ENCODE measurements at regions not wholly inside any gene's neighbourhood (a gene's known extent, or its start where the extent isn't known, plus 50 kb on each side); places are given as distances from the start of the nearest gene placed in this dataset.
"Not testable (repeated sequence)": the region's sequence is repeated elsewhere in the genome, so short reads cannot be mapped to it uniquely, and the experiment has no call there.

DNA sequence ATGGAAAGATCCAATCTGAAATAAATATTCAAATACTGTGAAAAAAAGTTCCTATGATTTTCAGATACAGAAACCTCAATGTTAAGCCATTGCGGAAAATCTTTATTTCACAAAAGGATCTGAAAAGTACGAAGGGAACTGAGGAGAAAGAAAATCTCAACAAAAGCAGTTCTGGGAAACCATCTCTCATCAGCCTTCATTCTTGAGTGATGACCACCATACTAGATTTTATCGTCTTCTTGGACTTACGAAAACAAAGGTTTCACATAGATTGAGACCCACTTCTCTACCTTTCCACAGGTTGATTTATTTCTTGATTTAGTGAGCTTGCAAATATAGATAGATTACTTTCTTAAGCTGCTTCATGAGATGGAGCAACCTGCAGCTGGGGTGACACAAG, 293.4 kb upstream of the LYZL1 start:
- Mint-ChIP-seq H3K27me3 (ENCODE audit: low read depth) (no peaks in the 10 kb centered on the region), H3K36me3 (ENCODE audit: low read depth) (no peaks in the 10 kb centered on the region), H3K27ac (ENCODE audit: unreplicated experiment) (no peak overlapping the region), H3K4me3 (no peak overlapping the region), H3K9me3 (peaks cover 2% of the 10 kb centered on the region), H3K4me1 (peaks cover 18% of the 10 kb centered on the region)
- DNase-seq (ENCODE audit: low read depth, low spot score) = no peak
- no peak for TF ChIP-seq CTCF (conservative IDR thresholded peaks at IDR 0.05)

DNA sequence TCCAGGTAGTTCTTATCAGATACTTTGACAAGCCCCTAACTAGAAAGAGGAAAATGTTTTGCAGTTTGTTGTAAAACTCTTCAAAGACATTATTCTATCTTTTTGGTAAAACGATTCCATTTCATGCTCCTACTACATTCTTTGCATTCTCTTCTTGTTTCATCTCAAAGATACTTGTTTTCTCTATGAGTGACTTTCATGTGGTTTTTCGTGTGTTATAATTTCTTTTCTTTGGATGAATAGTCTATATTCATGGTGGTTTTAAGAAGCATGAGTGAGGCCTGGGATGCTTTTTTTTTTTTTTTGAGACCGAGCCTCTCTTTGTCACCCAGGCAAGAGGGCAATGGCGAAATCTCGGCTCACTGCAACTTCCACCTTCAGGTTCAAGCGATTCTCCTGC, 292.5 kb upstream of the LYZL1 start:
- Mint-ChIP-seq H3K4me3 (no peak overlapping the region), H3K9me3 (peaks cover 2% of the 10 kb centered on the region), H3K27ac (ENCODE audit: unreplicated experiment) (no peak overlapping the region), H3K4me1 (peaks cover 18% of the 10 kb centered on the region), H3K36me3 (ENCODE audit: low read depth) (no peaks in the 10 kb centered on the region), H3K27me3 (ENCODE audit: low read depth) (no peaks in the 10 kb centered on the region)
- no peak for DNase-seq (ENCODE audit: low read depth, low spot score)
- no peak for TF ChIP-seq CTCF (conservative IDR thresholded peaks at IDR 0.05)

DNA sequence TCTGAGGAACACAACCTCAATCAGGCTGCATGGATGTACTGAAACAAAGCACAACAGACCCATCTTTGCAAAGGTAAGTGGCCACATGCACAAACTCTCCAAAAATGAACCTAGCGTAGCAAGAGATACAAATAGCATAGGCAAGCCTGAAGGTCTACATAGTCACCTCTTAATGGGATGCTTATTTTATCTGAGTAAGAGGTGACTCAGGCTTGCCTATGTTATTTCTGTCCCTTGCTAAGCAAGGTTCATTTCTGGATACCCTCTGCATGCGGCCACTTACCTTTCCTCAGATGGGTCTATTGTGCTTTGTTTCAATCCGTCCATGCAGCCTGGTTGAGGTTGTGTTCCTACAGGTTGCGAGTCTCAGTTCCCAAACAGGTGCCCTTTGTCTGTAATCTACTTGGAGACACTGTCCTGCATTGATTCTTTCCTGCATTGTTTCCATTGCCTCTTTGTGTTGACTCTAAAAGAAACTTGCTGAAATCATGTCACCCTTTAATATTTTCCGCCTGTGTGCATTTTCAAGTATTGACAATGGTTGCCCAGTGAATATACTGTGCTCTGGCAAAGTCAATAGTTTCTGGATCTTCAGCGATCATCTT, 291.8 kb upstream of the LYZL1 start:
- Mint-ChIP-seq H3K4me1 (peaks cover 18% of the 10 kb centered on the region), H3K4me3 (no peak overlapping the region), H3K27me3 (ENCODE audit: low read depth) (no peaks in the 10 kb centered on the region), H3K36me3 (ENCODE audit: low read depth) (no peaks in the 10 kb centered on the region), H3K9me3 (peaks cover 2% of the 10 kb centered on the region), H3K27ac (ENCODE audit: unreplicated experiment) (no peak overlapping the region)
- DNase-seq (ENCODE audit: low read depth, low spot score) = no peak
- no peak for TF ChIP-seq CTCF (conservative IDR thresholded peaks at IDR 0.05)

DNA sequence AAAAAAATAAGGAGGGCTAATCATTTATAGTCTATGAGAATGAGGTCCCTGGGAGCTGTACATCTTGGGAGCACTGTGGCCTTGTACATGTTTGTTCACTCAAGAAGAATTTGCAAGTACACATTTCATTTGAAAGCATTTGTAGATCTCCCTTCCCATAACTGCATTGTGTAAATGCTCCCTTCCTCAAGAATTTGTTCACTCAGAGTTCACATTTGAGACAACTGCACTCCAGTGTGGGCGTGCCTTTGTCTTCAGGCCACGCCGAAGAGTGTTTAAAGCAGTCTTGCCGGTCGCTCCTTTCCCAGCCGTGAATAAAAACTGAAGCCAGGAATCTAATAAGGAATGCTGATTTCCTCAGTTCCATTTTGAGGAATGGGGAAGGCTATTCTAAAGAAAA, 291.1 kb upstream of the LYZL1 start:
- no peaks in the 10 kb centered on the region for H3K36me3 Mint-ChIP-seq (ENCODE audit: low read depth)
- H3K27ac Mint-ChIP-seq (ENCODE audit: unreplicated experiment) = no peak overlapping the region
- no peak for TF ChIP-seq CTCF (conservative IDR thresholded peaks at IDR 0.05)
- peaks cover 18% of the 10 kb centered on the region for H3K4me1 Mint-ChIP-seq
- H3K4me3 Mint-ChIP-seq = no peak overlapping the region
- DNase-seq (ENCODE audit: low read depth, low spot score) = no peak
- H3K27me3 Mint-ChIP-seq (ENCODE audit: low read depth) = no peaks in the 10 kb centered on the region
- H3K9me3 Mint-ChIP-seq = peaks cover 2% of the 10 kb centered on the region

DNA sequence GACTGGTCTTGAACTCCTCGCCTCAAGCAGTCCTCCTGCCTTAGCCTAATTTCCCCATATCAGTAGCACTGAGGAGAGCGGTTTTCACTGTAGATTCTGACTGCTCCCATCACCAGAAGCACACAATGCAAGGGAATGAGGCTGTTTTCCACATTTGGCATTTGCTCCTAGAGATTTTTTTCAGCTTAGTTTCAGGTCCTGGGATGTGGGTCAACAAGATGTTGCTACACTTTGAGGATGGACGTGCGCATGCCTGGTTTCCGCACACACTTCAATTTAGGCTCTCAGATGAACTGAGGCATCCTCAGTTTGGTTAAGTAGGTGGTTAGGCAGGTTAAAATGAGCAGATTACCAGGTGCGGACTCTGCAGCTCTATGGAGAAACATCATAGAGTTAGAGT, 287.1 kb upstream of the LYZL1 start:
- Mint-ChIP-seq H3K27ac (ENCODE audit: unreplicated experiment) (no peak overlapping the region), H3K4me1 (peaks cover 18% of the 10 kb centered on the region), H3K4me3 (no peak overlapping the region), H3K9me3 (no peaks in the 10 kb centered on the region), H3K36me3 (ENCODE audit: low read depth) (no peaks in the 10 kb centered on the region), H3K27me3 (ENCODE audit: low read depth) (no peaks in the 10 kb centered on the region)
- no peak for TF ChIP-seq CTCF (conservative IDR thresholded peaks at IDR 0.05)
- DNase-seq (ENCODE audit: low read depth, low spot score) = no peak

- DNase-seq (ENCODE audit: low read depth, low spot score); H3K27me3 Mint-ChIP-seq (ENCODE audit: low read depth); H3K4me3 Mint-ChIP-seq; H3K9me3 Mint-ChIP-seq; H3K36me3 Mint-ChIP-seq (ENCODE audit: low read depth); H3K27ac Mint-ChIP-seq (ENCODE audit: unreplicated experiment): not testable (repeated sequence)
- peaks cover 15% of the 10 kb centered on the region for H3K4me1 Mint-ChIP-seq
Observed at GRCh38 chr10:29003014-29003413, 285.9 kb upstream of the LYZL1 start.

Data from neural crest cell (in vitro differentiated cells).